Uterus (tissue), 3 donors: ENCODE measurements at regions not wholly inside any gene's neighbourhood (a gene's known extent, or its start where the extent isn't known, plus 50 kb on each side); places are given as distances from the start of the nearest gene placed in this dataset.

Experiments
- DNase-seq, 2 donors: peaks; one replicate each; pipeline ENCODE4 v3.0.0-alpha.2; 2019 to 2020
- H3K27ac ChIP-seq, 2 donors: fragments of 200-600 bp; sonication (generic); 1 replicate in 1 of 2; 2 replicates in 1 of 2; pipeline ENCODE4 v1.5.1; 2016 to 2018
- H3K27me3 ChIP-seq, 2 donors: fragments of 200-600 bp; sonication (generic); one replicate each; pipeline ENCODE4 v1.5.1; 2018 to 2019; ENCODE audit warnings: control low read depth in 1 of 2
- H3K36me3 ChIP-seq, 2 donors: fragments of 200-600 bp; sonication (generic); one replicate each; pipeline ENCODE4 v1.5.1; 2019; ENCODE audit warnings: control low read depth in 1 of 2
- H3K4me1 ChIP-seq, 2 donors: fragments of 200-600 bp; sonication (generic); one replicate each; pipeline ENCODE4 v1.5.1; 2018 to 2019; ENCODE audit warnings: control low read depth in 1 of 2
- H3K4me3 ChIP-seq, 2 donors: fragments of 200-600 bp; sonication (generic); 1 replicate in 1 of 2; 2 replicates in 1 of 2; pipeline ENCODE4 v1.5.1; 2018 to 2019; ENCODE audit warnings: mild to moderate bottlenecking in 1 of 2
- H3K9me3 ChIP-seq, 2 donors: fragments of 200-600 bp; sonication (generic); one replicate each; pipeline ENCODE4 v1.5.1; 2019; ENCODE audit warnings: control low read depth in 1 of 2
- POLR2A ChIP-seq, 2 donors: fragments of 450-650 bp; IDR thresholded peaks; one replicate each; pipeline ENCODE4 v1.6.1; 2016; ENCODE audit warnings: antibody characterized with exemption in 2 of 2, mild to moderate bottlenecking in 1 of 2, moderate library complexity in 1 of 2
- intact Hi-C: fragments of 100-400 bp; cut with DNase I; formaldehyde crosslinking; loops from one replicate; pipeline ENCODE4 v1.15.1; 2023; ENCODE audit warnings: low total_unique reads
- TF ChIP-seq, protein P1 (sequence below), 4 experiments: fragments of 200-600 bp in 2 of 4; fragments of 450-650 bp in 2 of 4; sonication (generic) in 2 of 4; IDR thresholded peaks; one replicate each; pipeline ENCODE4 v1.5.1; 2016 to 2019; ENCODE audit warnings: antibody characterized with exemption in 4 of 4, mild to moderate bottlenecking in 2 of 4, moderate library complexity in 1 of 4
- donor health status: DM: yes; HTN: yes; CAD: no.

GRCh38 chr1:37391211-37392011 is 83.0 kb upstream of the ZC3H12A start:
- DNase-seq, result no peak
- Histone ChIP-seq H3K27ac (no peak overlapping the region), H3K9me3 (no peaks in the 10 kb centered on the region), H3K27me3 (no peaks in the 10 kb centered on the region), H3K4me3 (no peak overlapping the region), H3K36me3 (no peaks in the 10 kb centered on the region), H3K4me1 (no peaks in the 10 kb centered on the region)
- intact Hi-C loops, result no loop called here
- no peak for TF ChIP-seq POLR2A (IDR thresholded peaks at IDR 0.05)
- TF ChIP-seq, protein P1, sequence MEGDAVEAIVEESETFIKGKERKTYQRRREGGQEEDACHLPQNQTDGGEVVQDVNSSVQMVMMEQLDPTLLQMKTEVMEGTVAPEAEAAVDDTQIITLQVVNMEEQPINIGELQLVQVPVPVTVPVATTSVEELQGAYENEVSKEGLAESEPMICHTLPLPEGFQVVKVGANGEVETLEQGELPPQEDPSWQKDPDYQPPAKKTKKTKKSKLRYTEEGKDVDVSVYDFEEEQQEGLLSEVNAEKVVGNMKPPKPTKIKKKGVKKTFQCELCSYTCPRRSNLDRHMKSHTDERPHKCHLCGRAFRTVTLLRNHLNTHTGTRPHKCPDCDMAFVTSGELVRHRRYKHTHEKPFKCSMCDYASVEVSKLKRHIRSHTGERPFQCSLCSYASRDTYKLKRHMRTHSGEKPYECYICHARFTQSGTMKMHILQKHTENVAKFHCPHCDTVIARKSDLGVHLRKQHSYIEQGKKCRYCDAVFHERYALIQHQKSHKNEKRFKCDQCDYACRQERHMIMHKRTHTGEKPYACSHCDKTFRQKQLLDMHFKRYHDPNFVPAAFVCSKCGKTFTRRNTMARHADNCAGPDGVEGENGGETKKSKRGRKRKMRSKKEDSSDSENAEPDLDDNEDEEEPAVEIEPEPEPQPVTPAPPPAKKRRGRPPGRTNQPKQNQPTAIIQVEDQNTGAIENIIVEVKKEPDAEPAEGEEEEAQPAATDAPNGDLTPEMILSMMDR (IDR thresholded peaks at IDR 0.05), result no peak

- no peak for TF ChIP-seq POLR2A (IDR thresholded peaks at IDR 0.05)
- TF ChIP-seq, protein P1 (IDR thresholded peaks at IDR 0.05), result no peak
- no peak for DNase-seq
- no peak overlapping the region for H3K27ac ChIP-seq
- no peak overlapping the region for H3K4me3 ChIP-seq
- no peaks in the 10 kb centered on the region for H3K27me3 ChIP-seq
- intact Hi-C loops, result no loop called here
- no peaks in the 10 kb centered on the region for H3K36me3 ChIP-seq
- no peaks in the 10 kb centered on the region for H3K4me1 ChIP-seq
- no peaks in the 10 kb centered on the region for H3K9me3 ChIP-seq
These were observed 82.3 kb upstream of the ZC3H12A start for GRCh38 chr1:37392051-37392450.

- H3K27ac ChIP-seq, result no peak overlapping the region
- no peak overlapping the region for H3K4me3 ChIP-seq
- DNase-seq, result no peak
- no peaks in the 10 kb centered on the region for H3K9me3 ChIP-seq
- H3K4me1 ChIP-seq, result no peaks in the 10 kb centered on the region
- intact Hi-C loops, result no loop called here
- H3K36me3 ChIP-seq, result no peaks in the 10 kb centered on the region
- no peak for TF ChIP-seq POLR2A (IDR thresholded peaks at IDR 0.05)
- TF ChIP-seq, protein P1 (IDR thresholded peaks at IDR 0.05), result no peak
- H3K27me3 ChIP-seq, result no peaks in the 10 kb centered on the region
These were observed 80.9 kb upstream of the ZC3H12A start for GRCh38 chr1:37393173-37394120.

DNA sequence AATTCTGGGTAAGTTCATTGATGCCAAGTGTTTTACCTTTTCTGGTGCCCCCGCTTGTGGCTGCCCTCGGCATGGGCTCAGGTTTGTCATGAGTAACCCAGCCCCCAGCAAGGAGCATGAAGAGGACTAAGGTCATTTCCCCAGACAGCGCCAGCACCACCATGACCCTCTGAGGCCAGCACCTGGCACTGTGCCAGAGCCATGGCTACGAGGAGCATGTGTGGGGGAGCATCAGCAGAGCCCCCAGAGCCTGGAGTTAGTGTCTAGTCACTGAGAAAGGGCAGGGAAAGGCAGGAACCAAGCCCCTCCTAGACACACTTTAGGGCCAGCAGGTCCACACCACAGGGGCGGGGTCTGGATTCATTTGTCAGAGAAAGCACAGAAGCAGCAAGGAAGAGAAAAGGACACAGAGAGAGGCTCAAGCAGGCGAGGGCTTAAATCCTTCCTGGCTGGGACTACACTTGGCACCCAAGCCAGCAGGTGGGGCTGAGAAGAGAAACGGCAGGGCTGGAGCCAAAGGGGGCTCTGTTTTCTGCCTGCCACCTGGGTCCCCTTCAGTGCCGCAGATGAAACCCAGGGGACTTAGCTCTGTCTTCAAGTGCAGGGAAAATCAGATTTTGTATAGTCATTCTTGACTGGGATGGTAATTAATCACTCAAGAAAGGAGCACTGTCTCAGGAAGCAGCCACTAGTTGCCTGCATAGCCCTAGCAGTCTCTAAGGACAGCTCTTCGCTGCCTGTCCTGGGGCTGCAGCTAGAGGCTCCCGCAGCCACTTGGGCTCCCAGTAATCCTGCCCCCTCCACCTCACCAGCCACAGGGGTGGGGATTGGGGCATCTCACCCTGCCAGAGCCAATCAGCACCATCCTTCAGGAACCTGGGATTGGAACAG is 79.6 kb upstream of the ZC3H12A start:
- Histone ChIP-seq H3K9me3 (no peaks in the 10 kb centered on the region), H3K36me3 (no peaks in the 10 kb centered on the region), H3K27me3 (no peaks in the 10 kb centered on the region), H3K27ac (no peak overlapping the region), H3K4me1 (no peaks in the 10 kb centered on the region), H3K4me3 (no peak overlapping the region)
- DNase-seq, result no peak
- TF ChIP-seq POLR2A (IDR thresholded peaks at IDR 0.05), result no peak
- intact Hi-C loops, result no loop called here

GRCh38 chr1:37398096-37398495 is 76.3 kb upstream of the ZC3H12A start:
- TF ChIP-seq POLR2A (IDR thresholded peaks at IDR 0.05), result no peak
- TF ChIP-seq, protein P1 (IDR thresholded peaks at IDR 0.05), result no peak
- intact Hi-C loops, result no loop called here
- no peaks in the 10 kb centered on the region for H3K4me1 ChIP-seq
- no peaks in the 10 kb centered on the region for H3K9me3 ChIP-seq
- no peak overlapping the region for H3K4me3 ChIP-seq
- no peak for DNase-seq
- no peaks in the 10 kb centered on the region for H3K36me3 ChIP-seq
- no peak overlapping the region for H3K27ac ChIP-seq
- no peaks in the 10 kb centered on the region for H3K27me3 ChIP-seq
